Naive B cell (primary cell): ENCODE measurements at regions not wholly inside any gene's neighbourhood (a gene's known extent, or its start where the extent isn't known, plus 50 kb on each side); places are given as distances from the start of the nearest gene placed in this dataset.

Experiments
- ATAC-seq, 2 donors: fragments of 150-1000 bp; cut with Tn5 transposase; 2 replicates each; pipeline ENCODE4 v1.10.0; 2021; ENCODE audit warnings: low read depth in 2 of 2, mild to moderate bottlenecking in 2 of 2, moderate library complexity in 2 of 2
- DNase-seq: peaks from one replicate; pipeline ENCODE4 v3.0.0; 2022
- H3K27ac Mint-ChIP-seq, 6 donors: one replicate each; pipeline ENCODE4 v1.8.0; 2020 to 2022; ENCODE audit warnings: mild to moderate bottlenecking in 6 of 6, mixed read lengths in 6 of 6, moderate library complexity in 5 of 6, inconsistent platforms in 2 of 6
- H3K27me3 Mint-ChIP-seq, 3 donors: one replicate each; pipeline ENCODE4 v1.8.0; 2021 to 2022; ENCODE audit warnings: mixed read lengths in 3 of 3, mild to moderate bottlenecking in 1 of 3
- H3K36me3 Mint-ChIP-seq, 2 donors: one replicate each; pipeline ENCODE4 v1.8.0; 2020 to 2022; ENCODE audit warnings: mixed read lengths in 2 of 2, inconsistent platforms in 1 of 2, mild to moderate bottlenecking in 1 of 2
- H3K4me1 Mint-ChIP-seq, 3 donors: one replicate each; pipeline ENCODE4 v1.8.0; 2020 to 2022; ENCODE audit warnings: mixed read lengths in 3 of 3, inconsistent platforms in 1 of 3, mild to moderate bottlenecking in 1 of 3, moderate library complexity in 1 of 3
- H3K4me3 Mint-ChIP-seq, 8 donors: one replicate each; pipeline ENCODE4 v1.8.0; 2020 to 2022; ENCODE audit warnings: mild to moderate bottlenecking in 8 of 8, mixed read lengths in 8 of 8, moderate library complexity in 8 of 8, inconsistent platforms in 2 of 8
- H3K9me3 Mint-ChIP-seq, 7 donors: one replicate each; pipeline ENCODE4 v1.8.0; 2020 to 2022; ENCODE audit warnings: mixed read lengths in 7 of 7, mild to moderate bottlenecking in 5 of 7, inconsistent platforms in 2 of 7, moderate library complexity in 1 of 7

- H3K9me3 Mint-ChIP-seq = no peaks in the 10 kb centered on the region
- peaks cover 0 to 4% (median 0%) of the 10 kb centered on the region in 3 donors for H3K4me1 Mint-ChIP-seq
- no peak for ATAC-seq
- H3K36me3 Mint-ChIP-seq = no peaks in the 10 kb centered on the region
- peak overlapping the region in 1 of 6 donors; percentile 21 for H3K27ac Mint-ChIP-seq
- no peak overlapping the region for H3K4me3 Mint-ChIP-seq
- peaks cover 0 to 17% (median 8%) of the 10 kb centered on the region in 3 donors for H3K27me3 Mint-ChIP-seq
- no peak for DNase-seq
Measured at GRCh38 chr15:31151301-31152233, 50.0 kb upstream of the TRPM1 start.

- no peaks in the 10 kb centered on the region for H3K4me1 Mint-ChIP-seq
- ATAC-seq (no peak), DNase-seq (no peak)
- peak overlapping the region in 1 of 8 donors; percentile 80 for H3K4me3 Mint-ChIP-seq
- no peak overlapping the region for H3K27ac Mint-ChIP-seq
- no peaks in the 10 kb centered on the region for H3K36me3 Mint-ChIP-seq
- no peaks in the 10 kb centered on the region for H3K9me3 Mint-ChIP-seq
- H3K27me3 Mint-ChIP-seq = peaks cover 0 to 12% (median 8%) of the 10 kb centered on the region in 3 donors
Measured at GRCh38 chr15:31153531-31153930, 52.0 kb upstream of the TRPM1 start.

GRCh38 chr15:31155151-31155550 lies 53.6 kb upstream of the TRPM1 start:
- Mint-ChIP-seq H3K27me3 (peaks cover 0 to 8% (median 6%) of the 10 kb centered on the region in 3 donors), H3K4me3 (no peak overlapping the region), H3K9me3 (no peaks in the 10 kb centered on the region), H3K36me3 (no peaks in the 10 kb centered on the region), H3K27ac (no peak overlapping the region), H3K4me1 (no peaks in the 10 kb centered on the region)
- DNase-seq (no peak), ATAC-seq (no peak)

GRCh38 chr15:31156226-31156625 lies 54.7 kb upstream of the TRPM1 start:
- Mint-ChIP-seq H3K9me3 (no peaks in the 10 kb centered on the region), H3K27ac (peak overlapping the region in 1 of 6 donors; percentile 33), H3K27me3 (peaks cover 0 to 8% (median 6%) of the 10 kb centered on the region in 3 donors), H3K36me3 (no peaks in the 10 kb centered on the region), H3K4me1 (no peaks in the 10 kb centered on the region), H3K4me3 (no peak overlapping the region)
- ATAC-seq = no peak
- no peak for DNase-seq

GRCh38 chr15:31156808-31157207 lies 55.3 kb upstream of the TRPM1 start:
- Mint-ChIP-seq H3K4me1 (no peaks in the 10 kb centered on the region), H3K36me3 (no peaks in the 10 kb centered on the region), H3K4me3 (no peak overlapping the region), H3K27me3 (peaks cover 0 to 4% (median 2%) of the 10 kb centered on the region in 3 donors), H3K9me3 (no peaks in the 10 kb centered on the region), H3K27ac (peak overlapping the region in 1 of 6 donors; percentile 23)
- DNase-seq (no peak), ATAC-seq (no peak)

GRCh38 chr15:31157644-31158069 lies 56.1 kb upstream of the TRPM1 start:
- H3K36me3 Mint-ChIP-seq = no peaks in the 10 kb centered on the region
- ATAC-seq = no peak
- DNase-seq = no peak
- no peak overlapping the region for H3K4me3 Mint-ChIP-seq
- no peaks in the 10 kb centered on the region for H3K9me3 Mint-ChIP-seq
- H3K4me1 Mint-ChIP-seq = no peaks in the 10 kb centered on the region
- H3K27ac Mint-ChIP-seq = peak overlapping the region in 1 of 6 donors; percentile 81
- H3K27me3 Mint-ChIP-seq = peaks cover 0 to 10% (median 10%) of the 10 kb centered on the region in 3 donors

GRCh38 chr15:31158858-31159569 lies 57.5 kb upstream of the TRPM1 start:
- H3K36me3 Mint-ChIP-seq = no peaks in the 10 kb centered on the region
- ATAC-seq = no peak
- DNase-seq = no peak
- H3K4me1 Mint-ChIP-seq = no peaks in the 10 kb centered on the region
- H3K27me3 Mint-ChIP-seq = peaks cover 0 to 24% (median 21%) of the 10 kb centered on the region in 3 donors
- H3K27ac Mint-ChIP-seq = no peak overlapping the region
- no peaks in the 10 kb centered on the region for H3K9me3 Mint-ChIP-seq
- H3K4me3 Mint-ChIP-seq = no peak overlapping the region

GRCh38 chr15:31159837-31160236 lies 58.3 kb upstream of the TRPM1 start:
- H3K36me3 Mint-ChIP-seq = no peaks in the 10 kb centered on the region
- H3K27ac Mint-ChIP-seq = no peak overlapping the region
- ATAC-seq = no peak
- H3K9me3 Mint-ChIP-seq = no peaks in the 10 kb centered on the region
- H3K4me3 Mint-ChIP-seq = no peak overlapping the region
- no peaks in the 10 kb centered on the region for H3K4me1 Mint-ChIP-seq
- DNase-seq = no peak
- H3K27me3 Mint-ChIP-seq = peaks cover 0 to 28% (median 24%) of the 10 kb centered on the region in 3 donors

GRCh38 chr15:31160297-31160696 lies 58.8 kb upstream of the TRPM1 start:
- no peak for ATAC-seq
- Mint-ChIP-seq H3K4me1 (no peaks in the 10 kb centered on the region), H3K27me3 (peaks cover 0 to 28% (median 24%) of the 10 kb centered on the region in 3 donors), H3K4me3 (no peak overlapping the region), H3K9me3 (no peaks in the 10 kb centered on the region), H3K27ac (no peak overlapping the region), H3K36me3 (no peaks in the 10 kb centered on the region)
- no peak for DNase-seq

- DNase-seq (no peak), ATAC-seq (no peak)
- Mint-ChIP-seq H3K4me1 (no peaks in the 10 kb centered on the region), H3K36me3 (no peaks in the 10 kb centered on the region), H3K4me3 (no peak overlapping the region), H3K27me3 (peaks cover 0 to 28% (median 24%) of the 10 kb centered on the region in 3 donors), H3K9me3 (no peaks in the 10 kb centered on the region), H3K27ac (no peak overlapping the region)
Measured at GRCh38 chr15:31160740-31161495, 59.4 kb upstream of the TRPM1 start.

- ATAC-seq (no peak), DNase-seq (no peak)
- no peaks in the 10 kb centered on the region for H3K9me3 Mint-ChIP-seq
- no peak overlapping the region for H3K4me3 Mint-ChIP-seq
- H3K36me3 Mint-ChIP-seq = no peaks in the 10 kb centered on the region
- peak overlapping the region in 1 of 6 donors; percentile 30 for H3K27ac Mint-ChIP-seq
- H3K27me3 Mint-ChIP-seq = peaks cover 0 to 28% (median 24%) of the 10 kb centered on the region in 3 donors
- no peaks in the 10 kb centered on the region for H3K4me1 Mint-ChIP-seq
Measured at GRCh38 chr15:31161951-31162350, 60.4 kb upstream of the TRPM1 start.

GRCh38 chr15:31162721-31163510 lies 61.4 kb upstream of the TRPM1 start:
- Mint-ChIP-seq H3K36me3 (no peaks in the 10 kb centered on the region), H3K4me3 (no peak overlapping the region), H3K9me3 (no peaks in the 10 kb centered on the region), H3K27ac (no peak overlapping the region), H3K27me3 (peaks cover 0 to 34% (median 27%) of the 10 kb centered on the region in 3 donors), H3K4me1 (no peaks in the 10 kb centered on the region)
- DNase-seq = no peak
- no peak for ATAC-seq
